ENCODE measurements at regions not wholly inside any gene's neighbourhood (a gene's known extent, or its start where the extent isn't known, plus 50 kb on each side); places are given as distances from the start of the nearest gene placed in this dataset.

- no peak for DNase-seq
- Histone ChIP-seq H3K27me3 (no peaks in the 10 kb centered on the region), H3K36me3 (no peaks in the 10 kb centered on the region), H3K27ac (no peak overlapping the region), H3K4me3 (no peak overlapping the region), H3K9me3 (peaks cover 0 to 2% (median 0%) of the 10 kb centered on the region in 4 donors), H3K4me1 (no peaks in the 10 kb centered on the region)
- TF ChIP-seq EP300 (IDR thresholded peaks at IDR 0.05) (no peak), POLR2A (IDR thresholded peaks at IDR 0.05) (no peak), POLR2AphosphoS5 (IDR thresholded peaks at IDR 0.05) (no peak)
- TF ChIP-seq, protein P1, sequence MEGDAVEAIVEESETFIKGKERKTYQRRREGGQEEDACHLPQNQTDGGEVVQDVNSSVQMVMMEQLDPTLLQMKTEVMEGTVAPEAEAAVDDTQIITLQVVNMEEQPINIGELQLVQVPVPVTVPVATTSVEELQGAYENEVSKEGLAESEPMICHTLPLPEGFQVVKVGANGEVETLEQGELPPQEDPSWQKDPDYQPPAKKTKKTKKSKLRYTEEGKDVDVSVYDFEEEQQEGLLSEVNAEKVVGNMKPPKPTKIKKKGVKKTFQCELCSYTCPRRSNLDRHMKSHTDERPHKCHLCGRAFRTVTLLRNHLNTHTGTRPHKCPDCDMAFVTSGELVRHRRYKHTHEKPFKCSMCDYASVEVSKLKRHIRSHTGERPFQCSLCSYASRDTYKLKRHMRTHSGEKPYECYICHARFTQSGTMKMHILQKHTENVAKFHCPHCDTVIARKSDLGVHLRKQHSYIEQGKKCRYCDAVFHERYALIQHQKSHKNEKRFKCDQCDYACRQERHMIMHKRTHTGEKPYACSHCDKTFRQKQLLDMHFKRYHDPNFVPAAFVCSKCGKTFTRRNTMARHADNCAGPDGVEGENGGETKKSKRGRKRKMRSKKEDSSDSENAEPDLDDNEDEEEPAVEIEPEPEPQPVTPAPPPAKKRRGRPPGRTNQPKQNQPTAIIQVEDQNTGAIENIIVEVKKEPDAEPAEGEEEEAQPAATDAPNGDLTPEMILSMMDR (IDR thresholded peaks at IDR 0.05) = no peak
- 84 to 88% methylated on average over 1 of the region's 1 CpG for WGBS, 2 donors
- intact Hi-C loops (cut with DNase I) = no loop called here
These were observed 188.5 kb upstream of the AGR3 start for GRCh38 chr7:17070231-17070708.

DNA sequence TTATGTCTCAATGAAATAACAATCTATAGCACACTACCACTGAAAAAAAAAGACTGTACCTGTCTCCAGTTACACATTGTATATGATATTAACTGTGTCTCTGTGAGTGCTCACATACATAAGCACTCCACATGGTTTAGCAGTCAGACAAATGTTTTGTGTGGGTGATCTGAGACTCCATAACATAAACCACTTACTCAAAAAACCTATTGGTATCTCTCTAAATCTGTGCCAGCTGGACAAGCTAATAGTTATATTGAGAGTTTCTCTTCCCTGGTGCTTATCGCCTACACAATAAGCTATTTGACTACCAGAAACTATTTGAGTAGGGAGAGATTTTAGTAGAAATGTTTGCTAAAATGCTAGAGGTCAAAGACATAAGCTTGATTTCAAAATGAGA lies 190.1 kb upstream of the AGR3 start:
- H3K27ac ChIP-seq = no peak overlapping the region
- no peak for DNase-seq
- H3K36me3 ChIP-seq = no peaks in the 10 kb centered on the region
- peaks cover 0 to 2% (median 0%) of the 10 kb centered on the region in 4 donors for H3K9me3 ChIP-seq
- no peaks in the 10 kb centered on the region for H3K27me3 ChIP-seq
- intact Hi-C loops (cut with DNase I) = no loop called here
- no peaks in the 10 kb centered on the region for H3K4me1 ChIP-seq
- H3K4me3 ChIP-seq = no peak overlapping the region
- 61 to 84% methylated on average over 1 of the region's 1 CpG for WGBS, 2 donors
- TF ChIP-seq EP300 (IDR thresholded peaks at IDR 0.05) = no peak
- no peak for TF ChIP-seq POLR2A (IDR thresholded peaks at IDR 0.05)
- TF ChIP-seq, protein P1 (IDR thresholded peaks at IDR 0.05) = no peak
- TF ChIP-seq POLR2AphosphoS5 (IDR thresholded peaks at IDR 0.05) = no peak

DNA sequence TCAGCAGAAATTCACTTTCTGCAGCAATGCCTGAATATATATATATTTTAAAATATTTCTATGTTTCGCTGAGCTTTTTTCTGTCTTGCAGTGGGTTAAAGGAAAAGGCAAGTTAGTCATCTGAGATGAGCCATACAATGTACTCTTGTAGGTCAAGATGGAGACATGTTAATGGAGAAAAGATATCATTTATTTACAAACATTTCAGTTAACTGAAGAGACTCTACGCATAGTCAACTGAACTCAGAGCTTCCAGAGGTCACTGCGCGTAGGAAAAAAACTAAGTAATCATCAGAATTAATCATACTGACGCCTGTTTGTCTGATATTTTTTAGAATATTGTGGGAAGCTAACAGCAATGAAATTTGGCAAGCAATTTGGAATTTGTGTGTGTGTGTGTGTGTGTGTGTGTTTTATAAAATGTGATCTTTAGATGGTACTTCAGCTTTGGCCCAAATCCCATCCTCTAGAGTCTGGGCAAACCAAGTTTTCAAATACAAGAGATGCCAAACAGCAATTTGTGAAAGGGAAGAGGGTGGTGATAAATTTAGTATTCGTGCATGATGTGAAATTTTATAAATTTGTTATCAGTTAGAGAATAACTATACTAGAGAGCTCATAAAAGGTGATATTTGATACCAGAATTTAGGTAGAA lies 193.9 kb upstream of the AGR3 start:
- Histone ChIP-seq H3K4me1 (no peaks in the 10 kb centered on the region), H3K9me3 (peaks cover 0 to 2% (median 0%) of the 10 kb centered on the region in 4 donors), H3K27me3 (no peaks in the 10 kb centered on the region), H3K27ac (no peak overlapping the region), H3K36me3 (no peaks in the 10 kb centered on the region), H3K4me3 (no peak overlapping the region)
- no peak for DNase-seq
- intact Hi-C loops (cut with DNase I) = no loop called here
- WGBS, 2 donors = 82 to 84% methylated on average over 6 of the region's 6 CpGs
- TF ChIP-seq POLR2AphosphoS5 (IDR thresholded peaks at IDR 0.05) = no peak
- TF ChIP-seq, protein P1 (IDR thresholded peaks at IDR 0.05) = no peak
- TF ChIP-seq POLR2A (IDR thresholded peaks at IDR 0.05) = no peak
- TF ChIP-seq EP300 (IDR thresholded peaks at IDR 0.05) = no peak

- Histone ChIP-seq H3K4me3 (no peak overlapping the region), H3K9me3 (peaks cover 0 to 2% (median 0%) of the 10 kb centered on the region in 4 donors), H3K36me3 (no peaks in the 10 kb centered on the region), H3K4me1 (no peaks in the 10 kb centered on the region), H3K27ac (no peak overlapping the region), H3K27me3 (no peaks in the 10 kb centered on the region)
- intact Hi-C loops (cut with DNase I) = no loop called here
- no peak for DNase-seq
- WGBS, 2 donors = 95 to 96% methylated on average over 6 of the region's 6 CpGs
- TF ChIP-seq EP300 (IDR thresholded peaks at IDR 0.05) (no peak), POLR2AphosphoS5 (IDR thresholded peaks at IDR 0.05) (no peak), POLR2A (IDR thresholded peaks at IDR 0.05) (no peak)
- TF ChIP-seq, protein P1 (IDR thresholded peaks at IDR 0.05) = no peak
These were observed 196.5 kb upstream of the AGR3 start for GRCh38 chr7:17078298-17078697.

Measured in sigmoid colon (tissue), 6 donors.